SJCRH30 (cell line): ENCODE measurements at regions not wholly inside any gene's neighbourhood (a gene's known extent, or its start where the extent isn't known, plus 50 kb on each side); places are given as distances from the start of the nearest gene placed in this dataset.
"Not testable (repeated sequence)": the region's sequence is repeated elsewhere in the genome, so short reads cannot be mapped to it uniquely, and the experiment has no call there.

Experiments used
- DNase-seq, 2 experiments: peaks; one replicate each; pipeline ENCODE4 v3.0.0-alpha.2; 2015 to 2020
- H3K27ac ChIP-seq: fragments of 250-450 bp; sonication (Bioruptor Pico); 2 replicates; pipeline ENCODE4 v1.5.1; 2020; ENCODE audit warnings: mild to moderate bottlenecking, moderate library complexity
- H3K27me3 ChIP-seq: fragments of 250-450 bp; sonication (Bioruptor Pico); 2 replicates; pipeline ENCODE4 v1.5.1; 2020; ENCODE audit warnings: mild to moderate bottlenecking, moderate library complexity
- H3K36me3 ChIP-seq: fragments of 250-450 bp; sonication (Bioruptor Pico); 2 replicates; pipeline ENCODE4 v1.5.1; 2020; ENCODE audit warnings: mild to moderate bottlenecking, moderate library complexity
- H3K4me1 ChIP-seq: fragments of 250-450 bp; sonication (Bioruptor Pico); 2 replicates; pipeline ENCODE4 v1.5.1; 2020; ENCODE audit warnings: mild to moderate bottlenecking, moderate library complexity
- H3K4me3 ChIP-seq: fragments of 250-450 bp; sonication (Bioruptor Pico); 2 replicates; pipeline ENCODE4 v1.5.1; 2020; ENCODE audit warnings: mild to moderate bottlenecking, moderate library complexity
- H3K9me3 ChIP-seq: fragments of 250-450 bp; sonication (Bioruptor Pico); replicated peaks from 2 replicates; pipeline ENCODE4 v1.5.1; 2020; ENCODE audit warnings: mild to moderate bottlenecking, moderate library complexity

- Histone ChIP-seq H3K27me3 (no peaks in the 10 kb centered on the region; the same call in 1 of the 2 replicates), H3K36me3 (no peaks in the 10 kb centered on the region), H3K4me3 (no peak overlapping the region), H3K9me3 (no peaks in the 10 kb centered on the region), H3K4me1 (no peaks in the 10 kb centered on the region), H3K27ac (no peak overlapping the region)
- no peak for DNase-seq
These were observed 783.7 kb downstream of the PLOD2 start for GRCh38 chr3:145377301-145377700.

- Histone ChIP-seq H3K36me3 (no peaks in the 10 kb centered on the region), H3K27me3 (no peaks in the 10 kb centered on the region; the same call in 1 of the 2 replicates), H3K27ac (no peak overlapping the region), H3K4me1 (no peaks in the 10 kb centered on the region), H3K4me3 (no peak overlapping the region), H3K9me3 (no peaks in the 10 kb centered on the region)
- no peak for DNase-seq
These were observed 777.6 kb downstream of the PLOD2 start for GRCh38 chr3:145383416-145383815.

- Histone ChIP-seq H3K9me3 (no peaks in the 10 kb centered on the region), H3K27me3 (no peaks in the 10 kb centered on the region)
These were observed 776.7 kb downstream of the PLOD2 start for GRCh38 chr3:145384307-145384706.

DNA sequence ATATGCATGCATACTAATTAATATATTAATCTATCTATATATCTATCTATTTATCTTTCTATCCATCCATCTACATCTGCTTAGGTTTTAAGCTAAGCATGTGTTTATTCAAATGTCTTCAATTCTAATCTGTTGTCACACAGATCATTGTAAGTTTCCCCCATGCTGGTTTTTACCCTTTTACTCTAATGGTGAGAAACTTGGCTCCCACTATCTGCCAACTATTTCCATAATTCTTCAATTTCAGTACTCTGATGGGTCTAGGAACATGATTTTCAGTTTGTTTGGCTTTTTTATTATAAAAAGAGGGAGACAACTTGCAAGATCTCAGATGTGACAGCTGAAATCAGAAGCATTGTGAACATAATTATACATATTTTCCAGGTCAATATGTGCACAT, 773.8 kb downstream of the PLOD2 start:
- DNase-seq, result no peak
- no peak overlapping the region for H3K27ac ChIP-seq
- H3K9me3 ChIP-seq, result no peaks in the 10 kb centered on the region
- H3K27me3 ChIP-seq, result no peaks in the 10 kb centered on the region
- no peaks in the 10 kb centered on the region for H3K4me1 ChIP-seq
- H3K4me3 ChIP-seq, result no peak overlapping the region
- no peaks in the 10 kb centered on the region for H3K36me3 ChIP-seq

More at GRCh38 chr3:145384307-145384706, 776.7 kb downstream of the PLOD2 start:
- H3K4me1 ChIP-seq, result no peaks in the 10 kb centered on the region
- H3K4me3 ChIP-seq, result no peak overlapping the region
- no peaks in the 10 kb centered on the region for H3K36me3 ChIP-seq
- DNase-seq, result no peak
- no peak overlapping the region for H3K27ac ChIP-seq

GRCh38 chr3:145395421-145395820, 765.6 kb downstream of the PLOD2 start:
- Histone ChIP-seq H3K4me3 (no peak overlapping the region), H3K4me1 (no peaks in the 10 kb centered on the region), H3K36me3 (no peaks in the 10 kb centered on the region), H3K9me3 (no peaks in the 10 kb centered on the region), H3K27me3 (no peaks in the 10 kb centered on the region), H3K27ac (no peak overlapping the region)
- DNase-seq, result no peak

- H3K27ac ChIP-seq, result no peak overlapping the region
- no peaks in the 10 kb centered on the region for H3K9me3 ChIP-seq
- no peak for DNase-seq
- H3K36me3 ChIP-seq, result no peaks in the 10 kb centered on the region
- no peaks in the 10 kb centered on the region for H3K4me1 ChIP-seq
- H3K27me3 ChIP-seq, result no peaks in the 10 kb centered on the region
- H3K4me3 ChIP-seq, result no peak overlapping the region
These were observed 749.4 kb downstream of the PLOD2 start for GRCh38 chr3:145411605-145412004.

- no peak for DNase-seq
- no peak overlapping the region for H3K27ac ChIP-seq
- H3K9me3 ChIP-seq, result no peaks in the 10 kb centered on the region
- no peak overlapping the region for H3K4me3 ChIP-seq
- H3K36me3 ChIP-seq, result no peaks in the 10 kb centered on the region
- no peaks in the 10 kb centered on the region for H3K27me3 ChIP-seq
- no peaks in the 10 kb centered on the region for H3K4me1 ChIP-seq
These were observed 743.3 kb downstream of the PLOD2 start for GRCh38 chr3:145417678-145418077.

DNA sequence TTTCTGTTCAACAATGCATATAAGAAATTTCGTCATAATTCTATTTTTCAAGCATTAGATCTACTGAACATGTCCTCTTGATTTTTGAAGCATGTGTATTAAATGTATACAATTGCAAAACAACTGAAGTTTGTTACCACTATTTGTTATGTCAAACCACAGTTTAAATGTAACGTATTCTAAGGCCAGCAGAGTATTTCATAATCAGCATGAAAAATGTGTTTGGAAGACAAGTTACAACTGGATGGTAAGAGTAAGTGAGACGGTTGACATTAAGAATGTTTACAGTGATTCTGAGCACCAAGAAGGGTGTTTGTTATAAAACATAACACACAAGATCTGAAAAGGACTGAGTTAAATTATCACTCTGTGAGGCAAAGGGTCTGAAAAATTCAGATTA, 738.4 kb downstream of the PLOD2 start:
- no peaks in the 10 kb centered on the region for H3K4me1 ChIP-seq
- H3K36me3 ChIP-seq, result no peaks in the 10 kb centered on the region
- H3K9me3 ChIP-seq, result no peaks in the 10 kb centered on the region
- no peaks in the 10 kb centered on the region for H3K27me3 ChIP-seq
- no peak overlapping the region for H3K4me3 ChIP-seq
- DNase-seq, result no peak
- no peak overlapping the region for H3K27ac ChIP-seq

DNA sequence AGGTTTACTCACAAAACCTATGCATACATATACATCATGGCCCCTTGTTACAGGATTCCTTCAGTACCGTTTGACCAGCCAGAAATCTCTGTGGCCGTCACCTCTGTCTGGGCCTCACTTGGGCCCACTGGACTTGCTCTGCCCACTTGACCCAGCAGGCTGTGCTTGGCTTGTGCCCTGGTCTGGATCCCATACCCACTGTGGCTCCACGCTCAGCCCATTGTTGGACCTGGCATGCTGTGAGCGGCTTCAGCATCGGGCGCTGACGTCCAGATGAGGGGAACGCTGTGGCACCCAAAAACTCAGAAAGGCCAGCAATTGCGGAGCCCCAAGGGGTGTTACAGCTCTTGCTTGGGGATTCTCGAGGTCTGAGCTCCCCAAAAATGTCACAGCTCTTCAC, 733.6 kb downstream of the PLOD2 start:
- H3K27ac ChIP-seq, result no peak overlapping the region
- H3K36me3 ChIP-seq, result no peaks in the 10 kb centered on the region
- H3K4me1 ChIP-seq, result no peaks in the 10 kb centered on the region

GRCh38 chr3:145429546-145429945, 731.4 kb downstream of the PLOD2 start:
- H3K9me3 ChIP-seq, result no peaks in the 10 kb centered on the region
- no peaks in the 10 kb centered on the region for H3K36me3 ChIP-seq
- H3K27ac ChIP-seq, result no peak overlapping the region
- DNase-seq, result peak in 1 of 2 experiments; percentile 8
- H3K27me3 ChIP-seq, result no peaks in the 10 kb centered on the region
- H3K4me3 ChIP-seq, result no peak overlapping the region
- no peaks in the 10 kb centered on the region for H3K4me1 ChIP-seq

More for the DNA sequence above, 733.6 kb downstream of the PLOD2 start:
- no peaks in the 10 kb centered on the region for H3K9me3 ChIP-seq
- no peaks in the 10 kb centered on the region for H3K27me3 ChIP-seq
- DNase-seq, result no peak
- no peak overlapping the region for H3K4me3 ChIP-seq

- Histone ChIP-seq H3K27ac (no peak overlapping the region), H3K4me3 (no peak overlapping the region), H3K9me3 (no peaks in the 10 kb centered on the region), H3K4me1 (no peaks in the 10 kb centered on the region), H3K36me3 (no peaks in the 10 kb centered on the region), H3K27me3 (no peaks in the 10 kb centered on the region; the same call in 1 of the 2 replicates)
- no peak for DNase-seq
These were observed 712.5 kb downstream of the PLOD2 start for GRCh38 chr3:145448436-145448835.

DNA sequence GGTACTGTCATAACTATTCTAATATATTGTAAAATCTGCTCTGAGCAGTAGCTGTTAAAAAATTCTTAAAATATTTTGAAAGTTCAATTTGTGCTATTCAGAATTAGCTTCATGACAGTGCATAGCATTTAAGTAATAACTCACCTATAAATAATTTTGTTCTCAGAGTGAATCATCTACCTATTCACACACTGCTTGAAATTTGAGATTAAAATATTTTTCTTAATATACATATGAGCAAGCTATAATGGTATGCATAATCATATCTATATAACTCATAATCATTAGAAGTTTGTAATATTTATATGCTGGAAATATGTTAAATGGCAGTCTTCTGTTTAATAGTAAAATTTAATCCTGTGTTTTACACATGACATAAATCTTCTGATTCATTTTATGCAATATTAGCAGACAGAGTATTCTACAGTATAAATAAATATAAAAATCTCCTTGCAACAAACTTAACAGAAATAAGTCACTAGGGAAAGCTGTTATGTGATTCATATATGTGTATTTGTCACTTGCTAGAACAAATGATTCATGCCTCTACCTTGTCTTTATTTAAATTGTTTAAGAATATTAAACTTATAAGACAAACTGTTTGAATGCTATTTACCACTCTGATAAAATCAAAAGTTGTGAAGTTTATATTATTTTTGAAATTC, 710.8 kb downstream of the PLOD2 start:
- DNase-seq, result no peak
- Histone ChIP-seq H3K27me3 (no peaks in the 10 kb centered on the region), H3K4me1 (no peaks in the 10 kb centered on the region), H3K4me3 (no peak overlapping the region), H3K36me3 (no peaks in the 10 kb centered on the region), H3K27ac (no peak overlapping the region), H3K9me3 (no peaks in the 10 kb centered on the region)

- Histone ChIP-seq H3K27ac (no peak overlapping the region), H3K4me3 (no peak overlapping the region), H3K36me3 (no peaks in the 10 kb centered on the region), H3K9me3 (no peaks in the 10 kb centered on the region), H3K4me1 (no peaks in the 10 kb centered on the region), H3K27me3 (no peaks in the 10 kb centered on the region)
- no peak for DNase-seq
These were observed 703.0 kb downstream of the PLOD2 start for GRCh38 chr3:145457825-145458552.

DNA sequence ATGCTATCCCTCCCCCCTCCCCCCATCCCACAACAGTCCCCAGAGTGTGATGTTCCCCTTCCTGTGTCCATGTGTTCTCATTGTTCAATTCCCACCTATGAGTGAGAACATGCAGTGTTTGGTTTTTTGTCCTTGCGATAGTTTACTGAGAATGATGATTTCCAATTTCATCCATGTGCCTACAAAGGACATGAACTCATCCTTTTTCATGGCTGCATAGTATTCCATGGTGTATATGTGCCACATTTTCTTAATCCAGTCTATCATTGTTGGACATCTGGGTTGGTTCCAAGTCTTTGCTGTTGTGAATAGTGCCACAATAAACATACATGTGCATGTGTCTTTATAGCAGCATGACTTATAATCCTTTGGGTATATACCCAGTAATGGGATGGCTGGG, 701.3 kb downstream of the PLOD2 start:
- H3K27ac ChIP-seq, H3K4me1 ChIP-seq, H3K9me3 ChIP-seq, DNase-seq, H3K36me3 ChIP-seq, H3K4me3 ChIP-seq, H3K27me3 ChIP-seq: not testable (repeated sequence)

- H3K4me1 ChIP-seq, result no peaks in the 10 kb centered on the region
- H3K27me3 ChIP-seq, result no peaks in the 10 kb centered on the region
- H3K4me3 ChIP-seq, result no peak overlapping the region
- H3K9me3 ChIP-seq, result no peaks in the 10 kb centered on the region
- H3K36me3 ChIP-seq, result no peaks in the 10 kb centered on the region
- no peak for DNase-seq
- no peak overlapping the region for H3K27ac ChIP-seq
These were observed 689.0 kb downstream of the PLOD2 start for GRCh38 chr3:145471976-145472375.

DNA sequence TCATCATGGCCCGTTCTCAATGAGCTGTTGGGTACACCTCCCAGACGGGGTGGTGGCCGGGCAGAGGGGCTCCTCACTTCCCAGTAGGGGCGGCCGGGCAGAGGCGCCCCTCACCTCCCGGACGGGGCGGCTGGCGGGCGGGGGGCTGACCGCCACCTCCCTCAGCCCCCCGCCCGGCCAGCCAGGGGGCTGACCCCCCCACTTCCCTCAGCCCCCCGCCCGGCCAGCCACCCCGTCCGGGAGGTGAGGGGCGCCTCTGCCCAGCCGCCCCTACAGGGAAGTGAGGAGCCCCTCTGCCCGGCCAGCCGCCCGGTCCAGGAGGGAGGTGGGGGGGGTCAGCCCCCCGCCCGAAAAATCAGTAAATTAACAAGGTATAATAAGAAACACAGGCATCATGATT, 678.2 kb downstream of the PLOD2 start:
- H3K9me3 ChIP-seq, DNase-seq, H3K27ac ChIP-seq, H3K4me1 ChIP-seq, H3K4me3 ChIP-seq, H3K27me3 ChIP-seq, H3K36me3 ChIP-seq: not testable (repeated sequence)
